ENCODE measurements at regions not wholly inside any gene's neighbourhood (a gene's known extent, or its start where the extent isn't known, plus 50 kb on each side); places are given as distances from the start of the nearest gene placed in this dataset.

DNA sequence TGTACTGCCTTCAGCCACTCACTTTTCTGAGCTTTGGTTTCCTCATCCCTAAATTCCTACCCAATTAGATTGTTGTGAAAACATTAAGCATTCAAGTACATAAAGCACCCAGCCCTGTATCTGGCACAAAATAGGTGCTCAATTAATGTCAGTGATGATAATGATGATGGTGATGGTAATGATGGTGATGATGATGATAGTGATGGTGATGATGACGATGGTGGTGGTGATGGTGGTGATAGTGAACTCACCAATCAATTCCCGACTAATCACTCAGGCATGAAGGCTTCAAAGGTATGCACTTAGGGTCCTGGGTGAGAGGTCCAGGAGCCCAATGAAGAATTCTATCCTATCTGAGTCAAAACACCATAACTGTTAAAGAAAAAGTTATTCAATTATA is 383.5 kb downstream of the MATN1 start:
- in situ Hi-C loops (cut with MboI; ENCODE audit: low sequenced_read_pairs) = no loop called here
- H3K4me1 ChIP-seq = no peaks in the 10 kb centered on the region
- H3K4me3 ChIP-seq = no peak overlapping the region
- no peaks in the 10 kb centered on the region; the same call in 1 of the 2 replicates for H3K9me3 ChIP-seq
- no peak for DNase-seq (ENCODE audit: low spot score in 2 of 2)
- peaks cover 24% of the 10 kb centered on the region for H3K27me3 ChIP-seq (ENCODE audit: low read depth)
- no peaks in the 10 kb centered on the region for H3K36me3 ChIP-seq (replicated peaks)

DNA sequence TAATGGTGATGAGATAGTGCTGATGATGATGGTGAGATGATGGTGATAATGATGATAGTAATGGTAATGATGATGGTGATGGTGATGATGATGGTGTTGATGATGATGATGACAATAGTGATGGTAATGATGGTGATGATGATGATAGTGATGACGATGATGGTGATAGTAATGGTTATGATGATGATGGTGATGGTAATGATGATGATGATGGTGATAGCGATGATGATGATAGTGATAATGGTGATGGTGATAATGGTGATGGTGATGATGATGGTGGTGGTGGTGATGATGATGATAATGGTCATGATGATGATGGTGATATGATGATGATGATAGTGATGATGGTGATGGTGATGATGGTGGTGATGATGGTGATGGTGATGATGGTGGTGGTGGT is 384.6 kb downstream of the MATN1 start:
- no peak for DNase-seq (ENCODE audit: low spot score in 2 of 2)
- Histone ChIP-seq H3K4me3 (no peak overlapping the region), H3K36me3 (replicated peaks) (no peaks in the 10 kb centered on the region), H3K27me3 (ENCODE audit: low read depth) (peaks cover 17% of the 10 kb centered on the region), H3K4me1 (no peaks in the 10 kb centered on the region), H3K9me3 (no peaks in the 10 kb centered on the region)
- in situ Hi-C loops (cut with MboI; ENCODE audit: low sequenced_read_pairs) = no loop called here

DNA sequence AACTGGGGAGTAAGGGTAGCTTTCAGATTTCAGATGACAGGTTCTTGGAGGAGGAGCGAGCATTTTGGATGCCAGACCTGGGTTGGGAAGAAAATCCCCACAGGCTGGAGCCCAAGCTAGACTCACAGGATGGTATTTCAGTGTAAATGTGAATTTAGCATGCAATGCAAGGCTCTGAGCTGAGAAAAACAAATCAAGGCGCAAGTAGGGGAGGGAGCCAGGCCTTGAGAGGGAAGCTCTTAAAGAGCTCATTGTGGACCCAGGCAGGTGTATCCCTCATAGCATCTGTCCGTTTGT is 386.1 kb downstream of the MATN1 start:
- Histone ChIP-seq H3K27me3 (ENCODE audit: low read depth) (0 out of 2 replicates have a peak, but pooled peaks cover 3% of the 10 kb centered on the region), H3K9me3 (no peaks in the 10 kb centered on the region), H3K4me1 (no peaks in the 10 kb centered on the region), H3K36me3 (replicated peaks) (no peaks in the 10 kb centered on the region), H3K4me3 (no peak overlapping the region)
- in situ Hi-C loops (cut with MboI; ENCODE audit: low sequenced_read_pairs) = no loop called here
- DNase-seq (ENCODE audit: low spot score in 2 of 2) = no peak

DNA sequence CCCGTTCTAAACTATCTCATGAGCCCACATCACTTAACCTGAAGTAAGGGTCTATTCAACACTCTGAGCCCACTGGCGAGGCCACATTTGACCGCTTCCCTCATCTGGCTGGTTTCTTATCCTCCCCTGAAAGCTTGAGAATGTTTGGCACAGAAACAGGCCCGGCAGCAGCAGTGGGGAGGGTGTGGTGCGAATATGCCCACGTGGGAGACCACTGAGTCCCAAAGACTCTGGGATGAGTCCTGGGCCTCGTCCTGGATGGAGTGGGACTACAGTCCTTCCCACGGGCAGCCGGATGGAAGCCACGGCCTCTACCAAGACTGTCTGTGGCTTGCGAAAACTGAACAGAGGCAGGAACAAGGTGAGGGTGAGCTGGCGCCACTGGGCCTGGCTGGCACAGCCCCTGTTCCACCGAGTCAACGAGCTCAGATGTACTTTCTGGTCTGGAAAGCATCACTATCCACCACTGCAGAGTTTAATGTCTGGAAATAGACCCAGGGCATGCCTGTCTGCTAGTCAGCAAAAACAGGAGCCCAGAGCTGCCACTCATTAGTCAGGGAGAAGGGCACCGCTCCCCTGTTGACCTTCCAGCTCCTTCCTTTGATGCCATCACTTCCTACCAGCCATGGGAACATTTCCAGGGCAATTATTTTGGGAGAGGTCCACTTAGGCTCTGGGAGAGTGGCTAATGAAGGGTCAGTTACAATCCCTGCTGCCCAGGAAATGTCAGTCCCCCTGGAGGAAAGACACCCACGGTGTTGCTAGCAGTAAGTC is 386.6 kb downstream of the MATN1 start:
- in situ Hi-C loops (cut with MboI; ENCODE audit: low sequenced_read_pairs) = no loop called here
- H3K4me1 ChIP-seq = no peaks in the 10 kb centered on the region
- no peaks in the 10 kb centered on the region for H3K36me3 ChIP-seq (replicated peaks)
- no peak for DNase-seq (ENCODE audit: low spot score in 2 of 2)
- H3K4me3 ChIP-seq = no peak overlapping the region
- H3K9me3 ChIP-seq = no peaks in the 10 kb centered on the region
- H3K27me3 ChIP-seq (ENCODE audit: low read depth) = no peaks in the 10 kb centered on the region

DNA sequence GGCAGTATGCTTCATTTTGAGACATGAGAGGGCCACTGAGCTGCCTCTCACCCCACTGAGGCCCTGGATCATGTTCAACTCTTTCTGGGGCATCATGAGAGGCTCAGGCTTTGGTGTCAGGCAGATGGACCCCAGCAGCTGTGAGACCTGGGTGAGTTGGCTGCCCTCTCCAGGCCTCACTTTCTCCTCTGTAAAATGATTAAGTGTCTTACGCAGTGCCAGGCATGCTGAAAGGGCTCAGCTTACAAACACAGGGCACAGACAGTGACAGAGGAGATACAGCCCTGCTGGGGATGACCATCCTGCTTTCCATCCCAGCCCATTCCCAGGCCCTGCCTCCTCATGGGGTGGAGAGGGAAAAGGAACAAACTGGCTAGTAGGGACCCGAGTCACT is 387.4 kb downstream of the MATN1 start:
- in situ Hi-C loops (cut with MboI; ENCODE audit: low sequenced_read_pairs) = no loop called here
- DNase-seq (ENCODE audit: low spot score in 2 of 2) = no peak
- H3K36me3 ChIP-seq (replicated peaks) = no peaks in the 10 kb centered on the region
- H3K4me1 ChIP-seq = no peaks in the 10 kb centered on the region
- H3K27me3 ChIP-seq (ENCODE audit: low read depth) = no peaks in the 10 kb centered on the region
- no peak overlapping the region for H3K4me3 ChIP-seq
- H3K9me3 ChIP-seq = no peaks in the 10 kb centered on the region

DNA sequence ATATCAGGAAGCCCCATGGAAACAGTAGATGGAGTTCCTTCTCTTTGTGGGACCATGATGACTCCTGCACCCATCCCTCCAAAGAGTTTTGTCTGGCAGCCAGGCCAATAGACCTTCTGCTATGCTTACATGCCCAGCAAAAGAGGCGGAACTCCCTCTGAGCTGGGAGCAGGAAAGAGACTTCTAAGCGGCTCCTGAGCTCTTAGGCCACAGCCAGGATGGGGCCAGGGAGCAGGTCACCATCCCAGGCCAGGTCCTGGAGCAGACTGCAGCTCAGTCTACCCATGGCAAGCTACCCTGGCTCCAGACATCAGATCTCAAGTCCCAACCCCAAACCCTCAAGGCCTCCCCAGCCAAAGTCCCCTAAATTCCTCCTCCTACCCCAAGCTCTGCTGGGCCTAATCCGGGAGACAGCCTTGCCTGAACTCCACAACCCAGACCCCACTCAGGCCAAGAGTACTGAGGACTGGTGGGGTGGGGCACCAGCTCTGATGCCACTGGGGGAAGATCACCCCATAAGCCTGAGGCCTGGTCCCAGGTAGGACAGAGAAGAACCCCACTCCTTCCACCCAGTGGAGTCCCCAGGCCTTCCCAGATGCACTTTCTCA is 387.9 kb downstream of the MATN1 start:
- no peaks in the 10 kb centered on the region for H3K36me3 ChIP-seq (replicated peaks)
- no peak for DNase-seq (ENCODE audit: low spot score in 2 of 2)
- in situ Hi-C loops (cut with MboI; ENCODE audit: low sequenced_read_pairs) = no loop called here
- H3K27me3 ChIP-seq (ENCODE audit: low read depth) = no peaks in the 10 kb centered on the region
- H3K9me3 ChIP-seq = no peaks in the 10 kb centered on the region
- no peaks in the 10 kb centered on the region for H3K4me1 ChIP-seq
- H3K4me3 ChIP-seq = no peak overlapping the region

DNA sequence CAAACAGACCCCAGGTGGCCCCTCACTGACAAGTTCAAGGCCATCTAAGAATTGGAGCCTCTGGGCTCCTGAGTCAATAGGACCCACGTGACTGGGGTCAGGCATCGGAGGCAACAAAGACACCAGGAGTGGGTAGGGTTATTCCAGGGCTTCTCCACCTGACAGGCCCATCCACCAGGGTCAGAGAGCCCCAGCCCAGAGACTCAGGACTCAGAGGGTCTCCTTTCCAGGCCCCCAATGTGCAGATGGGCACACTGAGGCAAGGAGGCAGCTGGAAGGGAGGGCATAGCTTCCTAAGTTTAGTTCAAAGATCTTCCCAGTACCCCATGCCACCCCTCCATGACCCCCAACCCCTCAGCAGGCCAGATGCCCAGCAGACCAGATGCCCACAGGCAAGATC is 388.6 kb downstream of the MATN1 start:
- H3K27me3 ChIP-seq (ENCODE audit: low read depth) = no peaks in the 10 kb centered on the region
- H3K4me1 ChIP-seq = no peaks in the 10 kb centered on the region
- no peaks in the 10 kb centered on the region for H3K9me3 ChIP-seq
- no peak for DNase-seq (ENCODE audit: low spot score in 2 of 2)
- H3K4me3 ChIP-seq = no peak overlapping the region
- in situ Hi-C loops (cut with MboI; ENCODE audit: low sequenced_read_pairs) = no loop called here
- H3K36me3 ChIP-seq (replicated peaks) = no peaks in the 10 kb centered on the region

DNA sequence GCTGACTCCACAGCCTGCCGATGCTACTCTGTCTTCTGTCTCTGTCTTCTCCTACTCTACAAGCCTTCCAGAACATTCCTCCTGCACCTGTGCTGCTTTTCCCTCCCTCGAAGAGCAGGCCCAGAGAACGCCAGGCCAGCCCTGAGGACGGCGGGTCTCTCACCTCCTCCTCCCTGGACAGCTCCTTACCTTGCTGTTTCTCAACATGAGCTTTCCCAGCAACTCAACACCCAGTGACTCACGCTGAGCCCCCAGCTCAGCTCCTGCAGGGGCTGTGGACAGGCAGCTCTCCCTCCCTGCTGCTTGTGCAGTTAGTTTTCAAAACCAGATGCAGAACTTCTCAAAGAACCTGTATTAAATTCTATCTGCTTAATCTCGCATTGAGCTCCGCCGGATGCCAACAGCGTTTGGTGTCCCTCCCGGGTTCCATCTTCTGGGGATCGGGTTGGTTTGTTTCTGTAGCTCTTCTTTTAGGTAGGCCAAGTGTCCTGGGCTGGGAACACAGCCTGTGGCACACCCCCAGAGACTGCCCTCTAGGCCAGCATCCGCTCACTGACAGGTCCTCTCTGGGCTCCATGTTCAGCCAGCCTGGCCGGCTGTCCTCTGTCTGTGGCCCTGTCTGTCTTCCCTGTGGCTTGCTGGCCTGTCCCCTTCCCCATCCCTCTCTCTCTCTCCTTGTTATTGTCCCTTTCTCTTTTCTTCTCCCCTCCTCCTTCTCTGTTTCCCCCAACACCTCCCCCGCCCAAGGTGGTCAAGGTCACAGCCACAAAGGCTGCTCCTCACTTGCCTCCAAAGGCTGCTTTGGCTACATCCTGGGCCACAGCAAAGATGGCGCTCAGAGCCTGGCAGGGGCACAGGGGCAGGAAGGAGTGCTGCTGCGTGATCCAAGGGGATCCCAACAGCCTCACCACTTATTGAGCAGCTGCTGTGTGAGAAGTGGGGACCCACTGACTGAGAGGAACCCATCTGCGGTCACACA is 391.0 kb downstream of the MATN1 start:
- no peak for DNase-seq (ENCODE audit: low spot score in 2 of 2)
- Histone ChIP-seq H3K4me3 (no peak overlapping the region), H3K4me1 (no peaks in the 10 kb centered on the region), H3K9me3 (no peaks in the 10 kb centered on the region), H3K36me3 (replicated peaks) (no peaks in the 10 kb centered on the region), H3K27me3 (ENCODE audit: low read depth) (no peaks in the 10 kb centered on the region)
- in situ Hi-C loops (cut with MboI; ENCODE audit: low sequenced_read_pairs) = no loop called here

DNA sequence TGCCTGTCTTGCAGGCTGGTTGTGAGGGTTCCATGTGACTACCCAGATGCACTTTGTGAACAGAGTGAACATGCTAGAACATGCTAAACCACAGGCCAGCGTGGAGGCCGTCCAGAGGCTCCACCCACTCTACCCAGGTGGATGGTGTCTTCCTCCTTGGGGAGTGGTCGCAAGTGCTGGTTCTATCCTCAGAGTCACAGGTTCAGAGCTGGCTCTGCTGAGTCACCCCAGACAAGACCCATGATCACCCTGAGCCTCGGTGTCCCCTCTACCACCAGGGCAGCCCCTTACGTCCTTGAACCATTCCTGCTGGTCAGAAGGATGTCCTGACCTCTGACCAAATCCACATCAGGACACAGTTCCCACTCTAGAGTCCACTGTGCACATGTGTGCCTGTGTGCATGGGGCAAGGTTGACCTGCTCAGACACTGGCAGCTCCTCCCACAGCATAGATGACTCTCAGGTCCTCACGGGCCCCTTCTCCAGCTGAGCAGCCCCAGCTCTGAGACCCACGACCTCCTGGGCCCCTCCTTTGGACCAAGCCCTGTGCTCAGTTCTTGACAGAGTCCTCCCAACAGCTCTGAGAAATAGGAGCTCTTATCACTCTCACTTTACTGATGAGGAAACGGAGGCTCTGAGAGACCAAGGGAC is 391.8 kb downstream of the MATN1 start:
- no peaks in the 10 kb centered on the region for H3K36me3 ChIP-seq (replicated peaks)
- no peaks in the 10 kb centered on the region for H3K4me1 ChIP-seq
- no peaks in the 10 kb centered on the region for H3K9me3 ChIP-seq
- in situ Hi-C loops (cut with MboI; ENCODE audit: low sequenced_read_pairs) = no loop called here
- no peak overlapping the region for H3K4me3 ChIP-seq
- DNase-seq (ENCODE audit: low spot score in 2 of 2) = no peak
- no peaks in the 10 kb centered on the region for H3K27me3 ChIP-seq (ENCODE audit: low read depth)

DNA sequence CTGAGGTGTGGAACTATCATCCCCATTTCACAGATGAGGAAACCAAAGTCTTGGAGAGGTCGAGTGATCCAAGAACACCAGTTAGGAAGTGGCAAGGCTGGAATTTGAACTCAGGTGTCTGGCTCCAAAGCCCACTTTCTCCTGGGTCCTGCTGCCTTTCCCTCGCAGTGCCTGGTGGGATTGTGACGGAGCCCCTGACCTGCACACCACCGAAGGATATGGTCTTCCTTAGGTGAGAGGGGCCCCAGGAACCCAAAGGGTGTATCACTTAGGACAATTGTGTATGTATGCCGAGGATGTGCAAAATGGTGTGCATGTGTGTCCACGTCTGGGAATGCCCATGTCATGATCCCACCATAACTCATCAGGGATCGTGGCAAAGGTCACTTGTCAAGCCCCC is 392.7 kb downstream of the MATN1 start:
- no peak for DNase-seq (ENCODE audit: low spot score in 2 of 2)
- Histone ChIP-seq H3K4me3 (no peak overlapping the region), H3K4me1 (no peaks in the 10 kb centered on the region), H3K9me3 (no peaks in the 10 kb centered on the region), H3K36me3 (replicated peaks) (no peaks in the 10 kb centered on the region), H3K27me3 (ENCODE audit: low read depth) (no peaks in the 10 kb centered on the region)
- in situ Hi-C loops (cut with MboI; ENCODE audit: low sequenced_read_pairs) = no loop called here

DNA sequence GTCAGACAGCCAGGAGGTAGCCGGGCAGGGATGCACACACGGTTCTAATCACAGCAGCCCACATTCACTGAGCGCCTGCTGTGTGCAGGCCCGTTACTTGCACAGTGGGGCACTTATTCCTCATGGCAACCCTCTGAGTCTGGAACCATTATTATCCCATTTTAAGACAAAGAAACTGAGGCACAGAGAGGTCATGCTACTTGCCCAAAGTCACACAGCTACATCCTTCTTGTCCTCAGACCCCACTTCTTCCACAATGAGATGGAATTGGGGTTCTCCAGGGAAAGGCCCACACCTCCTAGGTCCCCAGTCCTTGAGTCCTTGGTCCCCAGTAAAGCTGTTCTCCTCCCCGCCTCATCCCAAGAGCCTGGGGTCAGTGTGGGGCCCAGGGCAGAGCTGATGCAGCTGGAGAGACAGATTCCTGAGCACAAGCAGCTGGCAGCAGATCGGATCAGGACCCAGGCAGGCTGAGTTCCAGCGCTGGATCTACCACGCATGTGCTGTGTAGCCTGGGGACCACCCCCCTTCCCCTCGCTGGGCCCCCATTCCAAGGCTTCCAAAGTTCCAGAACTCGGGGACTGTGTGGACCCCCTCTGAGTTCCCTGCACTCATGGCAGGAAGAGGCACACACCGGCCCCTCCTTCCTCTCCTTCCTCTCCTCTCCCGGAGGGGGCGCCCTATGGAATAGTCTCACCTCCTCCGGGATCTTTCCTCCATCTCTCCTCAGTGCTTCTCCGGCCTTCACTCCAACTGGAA is 393.4 kb downstream of the MATN1 start:
- H3K4me3 ChIP-seq = no peak overlapping the region

DNA sequence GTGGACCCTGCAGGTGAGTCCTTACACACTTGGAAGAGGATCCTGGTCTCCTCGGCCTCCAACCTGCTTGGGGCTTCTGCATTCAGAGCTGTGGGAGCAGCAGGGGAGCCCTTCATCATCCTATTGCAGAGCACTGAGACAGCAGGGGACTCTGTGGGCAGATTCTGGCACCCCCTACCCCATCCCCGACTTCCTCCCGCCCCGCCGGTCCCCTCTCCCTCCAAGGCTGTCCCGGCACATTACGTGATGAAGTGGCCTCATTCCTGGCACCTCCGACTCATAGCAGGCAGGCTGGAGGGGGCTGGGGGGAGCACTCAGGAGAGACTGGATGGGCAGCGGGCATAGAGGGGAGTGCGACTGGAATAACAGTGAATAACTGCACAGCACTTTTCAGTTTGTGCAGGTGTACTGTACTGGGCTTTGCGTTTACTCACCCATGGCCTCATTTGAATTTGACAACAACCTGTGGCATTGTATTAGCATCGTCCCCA is 394.1 kb downstream of the MATN1 start:
- no peaks in the 10 kb centered on the region for H3K4me1 ChIP-seq
- DNase-seq (ENCODE audit: low spot score in 2 of 2) = no peak
- in situ Hi-C loops (cut with MboI; ENCODE audit: low sequenced_read_pairs) = no loop called here
- no peaks in the 10 kb centered on the region for H3K9me3 ChIP-seq
- H3K4me3 ChIP-seq = no peak overlapping the region
- H3K27me3 ChIP-seq (ENCODE audit: low read depth) = no peaks in the 10 kb centered on the region
- no peaks in the 10 kb centered on the region for H3K36me3 ChIP-seq (replicated peaks)

More for the DNA sequence above, 393.4 kb downstream of the MATN1 start:
- Histone ChIP-seq H3K4me1 (no peaks in the 10 kb centered on the region), H3K9me3 (no peaks in the 10 kb centered on the region), H3K27me3 (ENCODE audit: low read depth) (no peaks in the 10 kb centered on the region), H3K36me3 (replicated peaks) (no peaks in the 10 kb centered on the region)
- DNase-seq (ENCODE audit: low spot score in 2 of 2) = no peak
- in situ Hi-C loops (cut with MboI; ENCODE audit: low sequenced_read_pairs) = no loop called here

Data from HAP-1 (cell line).